ENCODE measurements at regions not wholly inside any gene's neighbourhood (a gene's known extent, or its start where the extent isn't known, plus 50 kb on each side); places are given as distances from the start of the nearest gene placed in this dataset.

GRCh38 chr12:28135801-28136439 lies 54.3 kb upstream of the CCDC91 start:
- intact Hi-C loops (cut with DNase I), result no loop called here
- no peak for ATAC-seq

GRCh38 chr12:28137414-28137813 lies 52.8 kb upstream of the CCDC91 start:
- intact Hi-C loops (cut with DNase I), result no loop called here
- ATAC-seq (no peak), DNase-seq (ENCODE audit: missing footprints) (no peak)

More at GRCh38 chr12:28135801-28136439, 54.3 kb upstream of the CCDC91 start:
- no peak for DNase-seq (ENCODE audit: missing footprints)

- intact Hi-C loops (cut with DNase I), result no loop called here
- ATAC-seq, result no peak
Observed at GRCh38 chr12:28140404-28140803, 49.9 kb upstream of the CCDC91 start.

More at GRCh38 chr12:28140404-28140803, 49.9 kb upstream of the CCDC91 start:
- DNase-seq (ENCODE audit: missing footprints), result no peak

Data from Right ventricle myocardium inferior (tissue), 1 donor.